HCT116 (cell line): ENCODE measurements at regions not wholly inside any gene's neighbourhood (a gene's known extent, or its start where the extent isn't known, plus 50 kb on each side); places are given as distances from the start of the nearest gene placed in this dataset.

Experiments used
- ATAC-seq: fragments of 200-7000 bp; cut with Tn5 transposase; 2 replicates; pipeline ENCODE4 v1.9.1; 2020; ENCODE audit warnings: mild to moderate bottlenecking, moderate library complexity
- BruUV-seq: library from RNA; stranded (reverse); fragments of 400-500 nt; replicated peaks from 2 replicates; lab custom pipeline; 2021; lab: Mats Ljungman, UMichigan
- CTCF ChIA-PET: fragments of 300-600 bp; sonication (Branson Sonifier 250); formaldehyde crosslinking; loops from one replicate; lab custom pipeline; 2021; ENCODE audit warnings: antibody characterized with exemption; lab: Charles Lee
- POLR2A ChIA-PET: fragments of 300-600, 350-600 bp; sonication (Branson Sonifier 250); formaldehyde crosslinking; loops from one replicate; lab custom pipeline; 2021; ENCODE audit warnings: antibody characterized with exemption; lab: Charles Lee
- RAD21 ChIA-PET, 2 experiments: fragments of 300-600 bp; sonication (Branson Sonifier 250); formaldehyde crosslinking; loops; one replicate each; lab custom pipeline; 2023; ENCODE audit warnings: low total read pairs in 2 of 2; ENCODE audit not compliant: uncharacterized antibody in 2 of 2, unreplicated experiment in 2 of 2, low non-redundant PET in 1 of 2; lab: Charles Lee
- DNase-seq: peaks from one replicate; pipeline ENCODE4 v3.0.0-alpha.2; 2010; ENCODE audit warnings: low read depth, low spot score
- H2AFZ ChIP-seq: fragments of 200-600 bp; shearing (Covaris generic), sonication (generic); 2 replicates; pipeline ENCODE4 v1.6.1; 2017; ENCODE audit warnings: low read depth, mixed run types, mixed read lengths, antibody characterized with exemption, low read length; ENCODE audit not compliant: poor library complexity, severe bottlenecking
- H3K27ac ChIP-seq: 2 replicates; pipeline ENCODE4 v1.5.1; 2012; ENCODE audit warnings: low read depth, low read length
- H3K27me3 ChIP-seq: fragments of 200-600 bp; sonication (generic); 2 replicates; pipeline ENCODE4 v1.6.1; 2016; ENCODE audit warnings: mixed run types, low read length, mixed read lengths; ENCODE audit not compliant: insufficient read depth
- H3K36me3 ChIP-seq, 2 experiments: fragments of 200-500 bp in 1 of 2; fragments of 200-600 bp in 1 of 2; sonication (Bioruptor generic) in 1 of 2; sonication (generic) in 1 of 2; 2 replicates each; pipeline versions ENCODE4 v1.5.1 to v1.6.1; 2014 to 2016; ENCODE audit warnings: low read length in 2 of 2, inconsistent platforms in 1 of 2, mixed read lengths in 1 of 2, mixed run types in 1 of 2; ENCODE audit not compliant: insufficient read depth in 2 of 2, control insufficient read depth in 1 of 2
- H3K4me1 ChIP-seq, 2 experiments: fragments of 200-600 bp in 1 of 2; sonication (generic) in 1 of 2; 2 replicates each; pipeline versions ENCODE4 v1.5.1 to v1.6.1; 2012 to 2017; ENCODE audit warnings: low read length in 2 of 2, inconsistent platforms in 1 of 2, mild to moderate bottlenecking in 1 of 2, mixed read lengths in 1 of 2, mixed run types in 1 of 2, moderate library complexity in 1 of 2; ENCODE audit not compliant: insufficient read depth in 2 of 2, control insufficient read depth in 1 of 2
- H3K4me2 ChIP-seq: fragments of 200-600 bp; sonication (generic); 2 replicates; pipeline ENCODE4 v1.6.1; 2017; ENCODE audit warnings: mixed run types, low read length, mixed read lengths
- H3K4me3 ChIP-seq, 2 experiments: fragments of 200-600 bp in 1 of 2; sonication (generic) in 1 of 2; replicated peaks in 1 of 2; 2 replicates each; pipeline ENCODE4 v1.5.1; 2011 to 2016; ENCODE audit warnings: low read length in 2 of 2, control low read depth in 1 of 2, low read depth in 1 of 2, mild to moderate bottlenecking in 1 of 2, mixed read lengths in 1 of 2, mixed run types in 1 of 2
- H3K79me2 ChIP-seq: fragments of 200-600 bp; sonication (generic); 2 replicates; pipeline ENCODE4 v1.6.1; 2017; ENCODE audit warnings: mild to moderate bottlenecking, mixed run types, low read length, moderate library complexity, mixed read lengths; ENCODE audit not compliant: insufficient read depth
- H3K9ac ChIP-seq: fragments of 200-600 bp; sonication (generic); 2 replicates; pipeline ENCODE4 v1.6.1; 2016; ENCODE audit warnings: low read length, mixed read lengths
- H3K9me2 ChIP-seq: fragments of 200-600 bp; sonication (generic), shearing (Covaris generic); 2 replicates; pipeline ENCODE4 v1.6.1; 2017; ENCODE audit warnings: mixed run types, mild to moderate bottlenecking, moderate library complexity; ENCODE audit not compliant: insufficient read depth
- H3K9me3 ChIP-seq, 2 experiments: fragments of 200-500 bp in 1 of 2; fragments of 200-600 bp in 1 of 2; sonication (Bioruptor generic) in 1 of 2; sonication (generic) in 1 of 2; 2 replicates each; pipeline ENCODE4 v1.6.1; 2014 to 2017; ENCODE audit warnings: low read length in 2 of 2, mixed read lengths in 2 of 2, inconsistent platforms in 1 of 2, low read depth in 1 of 2, mild to moderate bottlenecking in 1 of 2, mixed run types in 1 of 2, moderate library complexity in 1 of 2; ENCODE audit not compliant: control insufficient read depth in 1 of 2, insufficient read depth in 1 of 2
- H4K20me1 ChIP-seq: fragments of 200-600 bp; sonication (generic), shearing (Covaris generic); 2 replicates; pipeline ENCODE4 v1.6.1; 2017; ENCODE audit warnings: mixed run types, mild to moderate bottlenecking, moderate library complexity; ENCODE audit not compliant: insufficient read depth
- CBX3 ChIP-seq: IDR thresholded peaks from 2 replicates; pipeline ENCODE4 v1.6.1; 2012; ENCODE audit warnings: low read depth
- EGR1 ChIP-seq: IDR thresholded peaks from 2 replicates; pipeline ENCODE4 v1.6.1; 2012; ENCODE audit warnings: low read depth
- FOSL1 ChIP-seq: IDR thresholded peaks from 2 replicates; pipeline ENCODE4 v1.6.1; 2012; ENCODE audit warnings: low read depth
- POLR2AphosphoS5 ChIP-seq: IDR thresholded peaks from 2 replicates; pipeline ENCODE4 v1.6.1; 2011; ENCODE audit warnings: mild to moderate bottlenecking, low read depth, low read length, moderate library complexity
- SRF ChIP-seq: IDR thresholded peaks from 2 replicates; pipeline ENCODE4 v1.6.1; 2012; ENCODE audit warnings: low read depth
- TCF7L2 ChIP-seq: IDR thresholded peaks from 2 replicates; pipeline ENCODE4 v1.7.0; 2011; ENCODE audit warnings: borderline replicate concordance, inconsistent platforms; ENCODE audit not compliant: insufficient read depth, insufficient read length; ENCODE audit errors: extremely low read depth
- ZFX ChIP-seq: fragments of 450-650 bp; IDR thresholded peaks from 2 replicates; pipeline ENCODE4 v1.6.1; 2017
- intact Hi-C: fragments of 100-400 bp; cut with micrococcal nuclease; formaldehyde crosslinking; loops from 2 replicates; pipeline ENCODE4 v1.10.0; 2022
- TF ChIP-seq, protein P1 (sequence below): IDR thresholded peaks from 2 replicates; pipeline ENCODE4 v1.6.1; 2012; ENCODE audit warnings: low read depth
- TF ChIP-seq, protein P2 (sequence below), 3 experiments: fragments of 200-600 bp in 1 of 3; sonication (generic) in 1 of 3; IDR thresholded peaks in 2 of 3; conservative IDR thresholded peaks in 1 of 3; 2 replicates each; pipeline ENCODE4 v1.5.1; 2012 to 2017; ENCODE audit warnings: low read depth in 2 of 3, low read length in 2 of 3, antibody characterized with exemption in 1 of 3, borderline replicate concordance in 1 of 3, control low read depth in 1 of 3, mild to moderate bottlenecking in 1 of 3, mixed read lengths in 1 of 3, mixed run types in 1 of 3, moderate library complexity in 1 of 3; ENCODE audit not compliant: insufficient read depth in 1 of 3
- TF ChIP-seq, protein P3 (sequence below): IDR thresholded peaks from 2 replicates; pipeline ENCODE4 v1.6.1; 2011; ENCODE audit warnings: mild to moderate bottlenecking, low read length, moderate library complexity; ENCODE audit not compliant: insufficient replicate concordance; ENCODE audit errors: extremely low read depth

DNA sequence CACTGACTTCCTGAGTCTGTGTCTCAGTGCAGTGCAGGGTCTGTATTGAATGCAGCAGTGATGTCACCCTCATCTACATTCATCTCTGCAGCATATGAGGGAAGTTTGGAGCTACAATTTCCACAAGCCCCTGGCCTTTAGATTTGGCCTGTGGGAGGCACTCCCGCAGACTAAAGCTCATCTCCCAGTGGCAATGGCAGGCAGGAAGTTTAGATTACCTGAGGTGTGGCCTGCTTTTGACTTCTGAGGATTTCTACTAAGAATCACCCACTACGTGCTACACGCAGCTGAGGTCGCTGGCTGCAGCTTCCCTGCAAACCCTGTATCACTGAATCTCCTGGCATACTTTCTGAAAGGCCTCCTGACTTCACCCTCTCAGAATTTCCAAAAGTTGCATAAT is 202.2 kb upstream of the PRKD1 start:
- no peak for ATAC-seq
- H3K27ac ChIP-seq: no peak overlapping the region
- intact Hi-C loops: no loop called here
- H3K4me1 ChIP-seq: no peaks in the 10 kb centered on the region
- no peak overlapping the region for H3K4me2 ChIP-seq
- no peak overlapping the region for H3K4me3 ChIP-seq
- no peaks in the 10 kb centered on the region for H3K36me3 ChIP-seq
- H4K20me1 ChIP-seq: no peaks in the 10 kb centered on the region
- no peak for TF ChIP-seq EGR1
- no peak for TF ChIP-seq TCF7L2
- TF ChIP-seq, protein P1, sequence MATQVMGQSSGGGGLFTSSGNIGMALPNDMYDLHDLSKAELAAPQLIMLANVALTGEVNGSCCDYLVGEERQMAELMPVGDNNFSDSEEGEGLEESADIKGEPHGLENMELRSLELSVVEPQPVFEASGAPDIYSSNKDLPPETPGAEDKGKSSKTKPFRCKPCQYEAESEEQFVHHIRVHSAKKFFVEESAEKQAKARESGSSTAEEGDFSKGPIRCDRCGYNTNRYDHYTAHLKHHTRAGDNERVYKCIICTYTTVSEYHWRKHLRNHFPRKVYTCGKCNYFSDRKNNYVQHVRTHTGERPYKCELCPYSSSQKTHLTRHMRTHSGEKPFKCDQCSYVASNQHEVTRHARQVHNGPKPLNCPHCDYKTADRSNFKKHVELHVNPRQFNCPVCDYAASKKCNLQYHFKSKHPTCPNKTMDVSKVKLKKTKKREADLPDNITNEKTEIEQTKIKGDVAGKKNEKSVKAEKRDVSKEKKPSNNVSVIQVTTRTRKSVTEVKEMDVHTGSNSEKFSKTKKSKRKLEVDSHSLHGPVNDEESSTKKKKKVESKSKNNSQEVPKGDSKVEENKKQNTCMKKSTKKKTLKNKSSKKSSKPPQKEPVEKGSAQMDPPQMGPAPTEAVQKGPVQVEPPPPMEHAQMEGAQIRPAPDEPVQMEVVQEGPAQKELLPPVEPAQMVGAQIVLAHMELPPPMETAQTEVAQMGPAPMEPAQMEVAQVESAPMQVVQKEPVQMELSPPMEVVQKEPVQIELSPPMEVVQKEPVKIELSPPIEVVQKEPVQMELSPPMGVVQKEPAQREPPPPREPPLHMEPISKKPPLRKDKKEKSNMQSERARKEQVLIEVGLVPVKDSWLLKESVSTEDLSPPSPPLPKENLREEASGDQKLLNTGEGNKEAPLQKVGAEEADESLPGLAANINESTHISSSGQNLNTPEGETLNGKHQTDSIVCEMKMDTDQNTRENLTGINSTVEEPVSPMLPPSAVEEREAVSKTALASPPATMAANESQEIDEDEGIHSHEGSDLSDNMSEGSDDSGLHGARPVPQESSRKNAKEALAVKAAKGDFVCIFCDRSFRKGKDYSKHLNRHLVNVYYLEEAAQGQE: no peak
- no peak for TF ChIP-seq CBX3
- TF ChIP-seq ZFX: no peak
- TF ChIP-seq, protein P2, sequence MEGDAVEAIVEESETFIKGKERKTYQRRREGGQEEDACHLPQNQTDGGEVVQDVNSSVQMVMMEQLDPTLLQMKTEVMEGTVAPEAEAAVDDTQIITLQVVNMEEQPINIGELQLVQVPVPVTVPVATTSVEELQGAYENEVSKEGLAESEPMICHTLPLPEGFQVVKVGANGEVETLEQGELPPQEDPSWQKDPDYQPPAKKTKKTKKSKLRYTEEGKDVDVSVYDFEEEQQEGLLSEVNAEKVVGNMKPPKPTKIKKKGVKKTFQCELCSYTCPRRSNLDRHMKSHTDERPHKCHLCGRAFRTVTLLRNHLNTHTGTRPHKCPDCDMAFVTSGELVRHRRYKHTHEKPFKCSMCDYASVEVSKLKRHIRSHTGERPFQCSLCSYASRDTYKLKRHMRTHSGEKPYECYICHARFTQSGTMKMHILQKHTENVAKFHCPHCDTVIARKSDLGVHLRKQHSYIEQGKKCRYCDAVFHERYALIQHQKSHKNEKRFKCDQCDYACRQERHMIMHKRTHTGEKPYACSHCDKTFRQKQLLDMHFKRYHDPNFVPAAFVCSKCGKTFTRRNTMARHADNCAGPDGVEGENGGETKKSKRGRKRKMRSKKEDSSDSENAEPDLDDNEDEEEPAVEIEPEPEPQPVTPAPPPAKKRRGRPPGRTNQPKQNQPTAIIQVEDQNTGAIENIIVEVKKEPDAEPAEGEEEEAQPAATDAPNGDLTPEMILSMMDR (IDR thresholded peaks at IDR 0.05 in 2 of 3, conservative IDR thresholded peaks at IDR 0.05 in 1 of 3; ENCODE audit: borderline replicate concordance in 1 of 3, insufficient read depth in 1 of 3, low read depth in 2 of 3, low read length in 2 of 3): no peak
- no peak for TF ChIP-seq SRF
- TF ChIP-seq, protein P3, sequence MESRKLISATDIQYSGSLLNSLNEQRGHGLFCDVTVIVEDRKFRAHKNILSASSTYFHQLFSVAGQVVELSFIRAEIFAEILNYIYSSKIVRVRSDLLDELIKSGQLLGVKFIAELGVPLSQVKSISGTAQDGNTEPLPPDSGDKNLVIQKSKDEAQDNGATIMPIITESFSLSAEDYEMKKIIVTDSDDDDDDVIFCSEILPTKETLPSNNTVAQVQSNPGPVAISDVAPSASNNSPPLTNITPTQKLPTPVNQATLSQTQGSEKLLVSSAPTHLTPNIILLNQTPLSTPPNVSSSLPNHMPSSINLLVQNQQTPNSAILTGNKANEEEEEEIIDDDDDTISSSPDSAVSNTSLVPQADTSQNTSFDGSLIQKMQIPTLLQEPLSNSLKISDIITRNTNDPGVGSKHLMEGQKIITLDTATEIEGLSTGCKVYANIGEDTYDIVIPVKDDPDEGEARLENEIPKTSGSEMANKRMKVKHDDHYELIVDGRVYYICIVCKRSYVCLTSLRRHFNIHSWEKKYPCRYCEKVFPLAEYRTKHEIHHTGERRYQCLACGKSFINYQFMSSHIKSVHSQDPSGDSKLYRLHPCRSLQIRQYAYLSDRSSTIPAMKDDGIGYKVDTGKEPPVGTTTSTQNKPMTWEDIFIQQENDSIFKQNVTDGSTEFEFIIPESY: no peak
- TF ChIP-seq FOSL1: no peak
- TF ChIP-seq POLR2AphosphoS5: no peak
- TF ChIP-seq, all 23 proteins: peak for 0
- Histone ChIP-seq H3K9me2 (no peaks in the 10 kb centered on the region), H3K9ac (no peak overlapping the region), H3K9me3 (peaks cover 17% of the 10 kb centered on the region in 2 experiments; a peak in 2 of 4 replicates), H2AFZ (no peak overlapping the region), H3K79me2 (no peaks in the 10 kb centered on the region), H3K27me3 (no peaks in the 10 kb centered on the region)
- ChIA-PET POLR2A (no interaction called here), RAD21 (no interaction called here), CTCF (no interaction called here)
- DNase-seq: no peak
- no TSS peak for BruUV-seq
